Activated CD4-positive, alpha-beta T cell treated with anti-CD3 and anti-CD28 coated beads for 36 hours (primary cell): ENCODE measurements at regions not wholly inside any gene's neighbourhood (a gene's known extent, or its start where the extent isn't known, plus 50 kb on each side); places are given as distances from the start of the nearest gene placed in this dataset.
"Not testable (repeated sequence)": the region's sequence is repeated elsewhere in the genome, so short reads cannot be mapped to it uniquely, and the experiment has no call there.

Experiments
- ATAC-seq: fragments of 200-7000 bp; cut with Tn5 transposase; one replicate; pipeline ENCODE4 v1.10.0; 2021; ENCODE audit warnings: mild to moderate bottlenecking, moderate library complexity
- CTCF ChIA-PET: fragments of 350-600 bp; sonication (Branson Sonifier 250); formaldehyde crosslinking; loops from one replicate; lab custom pipeline; 2021; ENCODE audit warnings: antibody characterized with exemption; lab: Charles Lee
- POLR2A ChIA-PET: fragments of 350-600 bp; sonication (Branson Sonifier 250); formaldehyde crosslinking; loops from one replicate; lab custom pipeline; 2021; ENCODE audit warnings: antibody characterized with exemption, inconsistent platforms; lab: Charles Lee
- DNase-seq: peaks from one replicate; pipeline ENCODE4 v3.0.0-alpha.2; 2020
- H3K27ac Mint-ChIP-seq: one replicate; pipeline ENCODE4 v1.8.0; 2021; ENCODE audit warnings: mixed read lengths
- H3K27me3 Mint-ChIP-seq: one replicate; pipeline ENCODE4 v1.8.0; 2021; ENCODE audit warnings: mixed read lengths
- H3K36me3 Mint-ChIP-seq: one replicate; pipeline ENCODE4 v1.8.0; 2021; ENCODE audit warnings: low read depth, mixed read lengths
- H3K4me1 Mint-ChIP-seq: one replicate; pipeline ENCODE4 v1.8.0; 2021; ENCODE audit warnings: mixed read lengths
- H3K4me3 Mint-ChIP-seq: one replicate; pipeline ENCODE4 v1.8.0; 2021; ENCODE audit warnings: mild to moderate bottlenecking, moderate library complexity, mixed read lengths
- H3K9me3 Mint-ChIP-seq: one replicate; pipeline ENCODE4 v1.8.0; 2021; ENCODE audit warnings: low read depth, mixed read lengths
- intact Hi-C, 2 experiments: fragments of 100-400 bp; cut with DNase I in 1 of 2; cut with micrococcal nuclease in 1 of 2; formaldehyde crosslinking; loops; one replicate each; pipeline versions ENCODE4 v1.14.2 to v1.15.1; 2022 to 2024; cut with DNase I, micrococcal nuclease

GRCh38 chr6:92399911-92400310, 1019.4 kb downstream of the EPHA7 start:
- intact Hi-C loops, result no loop called here

GRCh38 chr6:92388706-92389105, 1030.7 kb downstream of the EPHA7 start:
- intact Hi-C loops, DNase-seq, H3K4me1 Mint-ChIP-seq, POLR2A ChIA-PET, H3K9me3 Mint-ChIP-seq, ATAC-seq, H3K36me3 Mint-ChIP-seq, H3K27ac Mint-ChIP-seq, H3K27me3 Mint-ChIP-seq, H3K4me3 Mint-ChIP-seq: not testable (repeated sequence)
- CTCF ChIA-PET, result interaction anchor here (1.2 kb wide), 1 partner anchor 19 kb away, joined by 3 read pairs; no protein-coding TSS in a partner anchor

More at GRCh38 chr6:92399911-92400310, 1019.4 kb downstream of the EPHA7 start:
- POLR2A ChIA-PET, result no interaction called here
- Mint-ChIP-seq H3K27me3 (no peaks in the 10 kb centered on the region), H3K4me3 (no peak overlapping the region), H3K36me3 (no peaks in the 10 kb centered on the region), H3K9me3 (peaks cover 2% of the 10 kb centered on the region), H3K27ac (no peak overlapping the region), H3K4me1 (no peaks in the 10 kb centered on the region)
- CTCF ChIA-PET, result no interaction called here
- no peak for ATAC-seq
- DNase-seq, result no peak

- H3K4me1 Mint-ChIP-seq, result no peaks in the 10 kb centered on the region
- intact Hi-C loops, result no loop called here
- H3K4me3 Mint-ChIP-seq, result no peak overlapping the region
- no peaks in the 10 kb centered on the region for H3K36me3 Mint-ChIP-seq
- ATAC-seq (no peak), DNase-seq (no peak)
- no peaks in the 10 kb centered on the region for H3K27me3 Mint-ChIP-seq
- H3K9me3 Mint-ChIP-seq, result no peaks in the 10 kb centered on the region
- CTCF ChIA-PET, result no interaction called here
- POLR2A ChIA-PET, result no interaction called here
- H3K27ac Mint-ChIP-seq, result no peak overlapping the region
Measured at GRCh38 chr6:92380803-92381601, 1038.4 kb downstream of the EPHA7 start.

GRCh38 chr6:92377137-92377536, 1042.2 kb downstream of the EPHA7 start:
- Mint-ChIP-seq H3K4me3 (no peak overlapping the region), H3K4me1 (no peaks in the 10 kb centered on the region), H3K36me3 (no peaks in the 10 kb centered on the region), H3K27me3 (no peaks in the 10 kb centered on the region), H3K27ac (no peak overlapping the region), H3K9me3 (no peaks in the 10 kb centered on the region)
- intact Hi-C loops, result no loop called here
- no peak for DNase-seq
- ATAC-seq, result no peak
- POLR2A ChIA-PET, result no interaction called here
- CTCF ChIA-PET, result no interaction called here

GRCh38 chr6:92376691-92377090, 1042.7 kb downstream of the EPHA7 start:
- no peaks in the 10 kb centered on the region for H3K27me3 Mint-ChIP-seq
- no peaks in the 10 kb centered on the region for H3K36me3 Mint-ChIP-seq
- H3K9me3 Mint-ChIP-seq, result no peaks in the 10 kb centered on the region
- H3K4me1 Mint-ChIP-seq, result no peaks in the 10 kb centered on the region
- ChIA-PET POLR2A (no interaction called here), CTCF (no interaction called here)
- intact Hi-C loops, result no loop called here
- no peak overlapping the region for H3K4me3 Mint-ChIP-seq
- DNase-seq (no peak), ATAC-seq (no peak)
- H3K27ac Mint-ChIP-seq, result no peak overlapping the region

- Mint-ChIP-seq H3K4me1 (no peaks in the 10 kb centered on the region), H3K27ac (no peak overlapping the region), H3K4me3 (no peak overlapping the region), H3K9me3 (peaks cover under 1% of the 10 kb centered on the region), H3K27me3 (no peaks in the 10 kb centered on the region), H3K36me3 (no peaks in the 10 kb centered on the region)
- POLR2A ChIA-PET, result no interaction called here
- CTCF ChIA-PET, result no interaction called here
- intact Hi-C loops, result no loop called here
- no peak for ATAC-seq
- no peak for DNase-seq
Measured at GRCh38 chr6:92371211-92372208, 1047.8 kb downstream of the EPHA7 start.

GRCh38 chr6:92369309-92369708, 1050.0 kb downstream of the EPHA7 start:
- POLR2A ChIA-PET, result no interaction called here
- DNase-seq (no peak), ATAC-seq (no peak)
- CTCF ChIA-PET, result no interaction called here
- Mint-ChIP-seq H3K27me3 (no peaks in the 10 kb centered on the region), H3K4me1 (no peaks in the 10 kb centered on the region), H3K4me3 (no peak overlapping the region), H3K27ac (no peak overlapping the region), H3K9me3 (peaks cover 5% of the 10 kb centered on the region), H3K36me3 (no peaks in the 10 kb centered on the region)
- intact Hi-C loops, result no loop called here

- ChIA-PET CTCF (no interaction called here), POLR2A (no interaction called here)
- no peak overlapping the region for H3K4me3 Mint-ChIP-seq
- peaks cover 5% of the 10 kb centered on the region for H3K9me3 Mint-ChIP-seq
- ATAC-seq (no peak), DNase-seq (no peak)
- H3K36me3 Mint-ChIP-seq, result no peaks in the 10 kb centered on the region
- no peak overlapping the region for H3K27ac Mint-ChIP-seq
- intact Hi-C loops, result no loop called here
- no peaks in the 10 kb centered on the region for H3K4me1 Mint-ChIP-seq
- H3K27me3 Mint-ChIP-seq, result no peaks in the 10 kb centered on the region
Measured at GRCh38 chr6:92364948-92365541, 1054.3 kb downstream of the EPHA7 start.

- H3K27ac Mint-ChIP-seq, result no peak overlapping the region
- ATAC-seq, result no peak
- DNase-seq, result no peak
- peaks cover 5% of the 10 kb centered on the region for H3K9me3 Mint-ChIP-seq
- no peak overlapping the region for H3K4me3 Mint-ChIP-seq
- H3K36me3 Mint-ChIP-seq, result no peaks in the 10 kb centered on the region
- H3K27me3 Mint-ChIP-seq, result no peaks in the 10 kb centered on the region
- CTCF ChIA-PET, result no interaction called here
- POLR2A ChIA-PET, result no interaction called here
- intact Hi-C loops, result no loop called here
- H3K4me1 Mint-ChIP-seq, result no peaks in the 10 kb centered on the region
Measured at GRCh38 chr6:92363111-92363510, 1056.2 kb downstream of the EPHA7 start.

- Mint-ChIP-seq H3K27me3 (no peaks in the 10 kb centered on the region), H3K9me3 (peaks cover 5% of the 10 kb centered on the region), H3K27ac (no peak overlapping the region), H3K4me1 (no peaks in the 10 kb centered on the region), H3K4me3 (no peak overlapping the region), H3K36me3 (no peaks in the 10 kb centered on the region)
- DNase-seq, result no peak
- CTCF ChIA-PET, result interaction anchor here (1.5 kb wide), 1 partner anchor 15 kb away, joined by 3 read pairs; no protein-coding TSS in a partner anchor
- POLR2A ChIA-PET, result no interaction called here
- intact Hi-C loops, result no loop called here
- no peak for ATAC-seq
Measured at GRCh38 chr6:92362404-92362803, 1057.0 kb downstream of the EPHA7 start.

GRCh38 chr6:92361990-92362389, 1057.4 kb downstream of the EPHA7 start:
- ATAC-seq (no peak), DNase-seq (no peak)
- Mint-ChIP-seq H3K4me3 (no peak overlapping the region), H3K27me3 (no peaks in the 10 kb centered on the region), H3K27ac (no peak overlapping the region), H3K9me3 (peaks cover 5% of the 10 kb centered on the region), H3K4me1 (no peaks in the 10 kb centered on the region), H3K36me3 (no peaks in the 10 kb centered on the region)
- CTCF ChIA-PET, result interaction anchor here (1.5 kb wide), 1 partner anchor 14 kb away, joined by 3 read pairs; no protein-coding TSS in a partner anchor
- POLR2A ChIA-PET, result no interaction called here
- intact Hi-C loops, result no loop called here
